NCI-H446 treated with DMSO at 0.1 percent for 48 hours (cell line): ENCODE measurements at regions not wholly inside any gene's neighbourhood (a gene's known extent, or its start where the extent isn't known, plus 50 kb on each side); places are given as distances from the start of the nearest gene placed in this dataset.
"Not testable (repeated sequence)": the region's sequence is repeated elsewhere in the genome, so short reads cannot be mapped to it uniquely, and the experiment has no call there.

Experiments
- DNase-seq: peaks from one replicate; lab custom pipeline; 2025; lab: John Stamatoyannopoulos, UW

DNA sequence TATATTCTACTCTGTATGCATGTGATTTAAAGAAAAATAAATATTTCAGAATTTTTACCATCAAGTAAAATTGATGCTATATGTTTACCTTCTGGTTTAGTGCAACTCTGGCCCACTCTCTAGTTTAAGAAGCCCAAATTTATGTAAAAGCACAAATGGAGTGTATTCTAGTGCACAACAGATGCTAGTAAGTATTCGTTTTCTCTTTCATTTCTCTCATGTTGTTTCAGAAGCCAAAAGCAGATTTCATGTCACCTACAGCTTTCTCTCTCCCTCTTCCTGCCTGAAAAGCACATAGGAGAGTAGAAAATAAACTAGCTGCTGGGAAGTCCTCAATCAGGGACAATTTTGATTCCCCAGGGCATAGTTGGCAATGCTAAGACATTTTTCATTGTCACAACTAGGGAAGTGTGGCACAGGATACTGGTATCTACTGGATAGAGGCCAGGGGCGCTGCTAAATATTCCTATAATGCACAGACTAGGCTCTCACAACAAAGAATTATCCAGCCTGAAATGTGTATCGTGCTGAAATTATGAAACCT is 147.4 kb upstream of the ARHGEF26 start:
- DNase-seq = no peak

DNA sequence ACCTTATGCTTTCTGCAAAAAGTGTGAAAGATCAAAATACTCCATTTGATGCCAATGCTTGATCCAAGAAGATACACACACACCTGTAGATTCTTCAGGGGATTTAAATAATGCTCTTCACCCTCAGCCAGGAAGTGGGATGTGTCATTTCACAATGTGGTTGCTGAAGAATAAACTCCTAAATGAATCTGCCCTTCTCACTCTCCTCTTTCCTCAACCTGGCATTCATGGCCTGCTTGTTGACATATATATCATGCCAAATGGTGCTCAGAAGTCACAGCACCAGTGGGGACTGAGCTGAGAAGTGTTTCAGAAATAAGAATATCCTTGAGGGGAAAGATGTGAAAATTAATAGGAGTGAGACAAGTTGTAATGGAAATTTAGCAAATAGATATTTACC is 146.6 kb upstream of the ARHGEF26 start:
- DNase-seq = no peak

DNA sequence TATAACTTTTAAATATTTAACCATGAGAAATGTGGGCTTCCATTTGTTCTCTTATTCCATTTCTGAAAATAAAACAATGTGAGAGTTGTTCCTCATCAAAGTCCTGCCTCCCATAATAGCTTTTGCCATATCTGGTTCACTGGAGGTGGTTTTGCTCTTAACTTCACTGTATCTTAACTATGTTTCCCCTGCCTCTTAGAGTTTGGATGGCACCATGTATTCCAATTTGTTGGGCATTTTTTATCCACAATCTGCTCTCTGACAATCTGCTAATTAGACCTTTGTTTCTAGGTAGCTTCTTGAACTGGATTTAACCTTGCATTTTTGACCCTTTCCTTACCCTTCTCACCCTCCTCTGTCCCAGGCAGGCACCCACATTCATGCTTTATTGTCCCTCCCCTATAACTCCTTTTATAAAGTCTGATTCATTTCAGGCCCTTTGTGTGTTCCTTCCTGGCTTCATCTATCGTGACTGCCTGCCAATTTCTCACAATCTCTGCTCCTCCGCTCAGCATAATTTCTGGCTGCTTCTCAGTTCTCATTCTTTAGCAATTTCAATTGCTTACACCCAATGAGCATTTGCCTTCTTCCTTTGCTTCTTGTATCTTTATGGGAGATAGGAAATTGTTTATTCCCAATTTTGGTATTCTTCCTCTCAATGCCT is 144.2 kb upstream of the ARHGEF26 start:
- DNase-seq = peak; percentile 30

DNA sequence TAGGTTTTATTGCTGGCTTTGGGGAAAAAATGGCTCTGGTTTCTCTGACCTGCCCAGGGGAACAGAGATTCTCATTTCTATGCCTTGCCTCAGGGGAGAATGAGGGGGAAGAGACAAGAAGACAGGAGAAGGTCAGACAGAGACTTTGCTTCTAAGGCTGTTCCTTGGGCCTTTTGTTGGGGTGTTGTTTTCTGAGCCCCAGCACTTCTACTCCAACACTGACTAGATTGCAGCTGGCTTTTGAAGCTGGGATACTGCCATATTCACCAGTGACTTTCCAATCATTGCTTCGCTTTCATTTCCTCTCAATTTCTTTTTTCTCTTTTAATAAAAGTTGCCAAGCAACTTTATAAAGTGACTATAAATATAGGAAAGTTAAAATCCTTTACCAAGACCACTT is 143.2 kb upstream of the ARHGEF26 start:
- no peak for DNase-seq

DNA sequence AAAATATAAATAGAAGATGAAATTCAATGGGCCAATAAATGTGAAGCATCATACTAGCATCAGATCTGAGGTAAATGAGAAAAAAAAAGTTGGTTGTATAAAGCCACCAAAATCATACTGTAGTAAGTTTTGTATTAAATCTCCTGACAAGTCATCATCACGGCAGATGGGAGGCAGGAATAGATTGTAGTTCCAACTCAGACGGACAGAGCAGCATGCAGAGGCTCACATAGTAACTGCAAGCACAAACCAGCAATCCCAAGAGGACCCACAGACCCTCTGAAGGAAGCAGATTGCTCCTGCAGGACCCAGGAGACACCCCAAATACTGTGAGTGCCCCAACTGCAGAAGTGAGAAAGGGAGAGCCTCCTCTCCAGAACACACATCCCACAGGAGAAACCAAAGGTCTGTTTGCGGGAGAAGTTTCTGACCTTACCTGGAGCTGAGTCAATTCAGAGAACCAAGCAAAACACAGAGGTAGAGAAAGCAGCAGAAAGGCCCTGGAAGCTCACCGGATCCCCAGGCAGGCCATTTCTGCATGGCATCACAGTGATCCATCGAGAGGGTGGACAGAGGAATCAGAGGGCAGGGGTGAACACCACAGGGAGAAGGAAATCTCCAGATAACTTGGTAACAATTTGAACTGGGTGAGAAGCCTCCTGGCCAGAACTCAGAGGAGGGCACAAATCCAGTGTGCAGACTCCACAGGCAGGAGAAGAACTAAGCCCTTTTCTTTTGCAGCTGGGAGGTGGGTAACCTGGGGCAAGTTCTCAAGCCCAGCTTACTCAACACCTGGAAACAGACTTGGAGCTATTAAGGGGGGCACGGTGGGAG is 141.6 kb upstream of the ARHGEF26 start:
- DNase-seq = no peak

DNA sequence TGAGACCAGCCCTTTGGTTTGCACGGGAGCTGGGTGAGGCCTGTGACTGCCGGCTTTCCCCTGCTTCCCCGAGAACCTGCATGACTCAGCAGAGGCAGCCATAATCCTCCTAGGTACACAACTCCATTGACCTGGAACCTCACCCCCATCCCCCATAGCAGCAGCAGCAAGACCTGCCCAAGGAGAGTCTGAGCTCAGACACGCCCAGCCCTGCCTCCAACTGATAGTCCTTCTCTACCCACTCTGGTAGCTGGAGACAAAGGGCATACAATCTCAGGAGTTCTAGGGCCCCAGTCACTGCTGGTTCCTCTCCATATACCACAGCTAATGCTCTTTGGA is 141.0 kb upstream of the ARHGEF26 start:
- no peak for DNase-seq

DNA sequence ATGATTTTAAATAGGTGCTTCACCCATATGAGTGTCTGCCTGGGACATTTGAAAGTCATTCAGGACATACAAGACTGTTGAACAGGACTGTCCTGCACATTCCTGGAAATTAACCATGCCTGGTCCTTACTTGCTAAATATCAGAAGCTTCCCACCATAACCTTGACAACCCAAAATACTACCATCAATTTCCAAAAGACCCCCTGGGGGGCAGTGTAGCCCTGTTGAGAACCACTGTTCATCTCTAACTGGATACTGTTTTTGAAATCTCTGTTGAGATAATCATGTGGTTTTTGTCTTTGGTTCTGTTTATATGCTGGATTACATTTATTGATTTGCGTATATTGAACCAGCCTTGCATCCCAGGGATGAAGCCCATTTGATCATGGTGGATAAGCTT is 123.8 kb upstream of the ARHGEF26 start:
- DNase-seq = not testable (repeated sequence)

DNA sequence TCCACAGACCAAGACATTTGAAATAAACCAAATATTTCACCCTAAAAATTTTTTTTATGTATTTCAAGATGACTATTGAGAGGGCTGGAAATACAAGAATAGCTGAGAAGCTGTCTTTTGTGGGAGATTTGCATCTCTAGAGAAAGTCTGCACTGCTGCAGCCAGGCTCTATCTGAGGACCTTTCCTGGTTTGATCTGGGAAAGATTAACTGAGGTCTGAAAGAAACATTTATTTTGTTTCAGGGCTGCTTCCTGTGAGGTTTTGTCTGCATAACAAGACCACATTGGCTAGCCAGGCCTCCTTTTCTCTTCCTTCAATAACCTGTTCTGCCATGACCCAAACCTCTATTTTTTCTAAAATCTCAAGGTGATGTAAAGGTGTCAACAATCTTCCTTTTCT is 117.5 kb upstream of the ARHGEF26 start:
- no peak for DNase-seq

DNA sequence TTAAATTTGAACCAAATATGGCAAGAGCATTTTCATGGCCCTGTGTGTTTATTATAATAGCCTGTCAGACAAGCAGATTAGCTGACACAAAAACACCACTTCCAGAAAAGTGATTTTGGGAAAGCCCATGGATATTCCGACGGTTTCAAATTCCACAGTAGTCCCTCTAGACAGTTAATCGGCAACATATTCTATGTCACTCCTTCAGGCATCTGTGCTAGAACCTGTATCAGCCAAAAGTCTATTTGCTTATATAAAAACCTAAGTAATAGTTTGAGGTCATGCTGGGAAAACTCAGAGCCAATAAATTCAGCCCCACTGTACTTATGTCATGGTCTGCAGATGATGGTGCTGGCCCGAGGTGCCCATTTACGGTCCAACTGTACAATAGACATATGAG is 110.2 kb upstream of the ARHGEF26 start:
- no peak for DNase-seq

DNA sequence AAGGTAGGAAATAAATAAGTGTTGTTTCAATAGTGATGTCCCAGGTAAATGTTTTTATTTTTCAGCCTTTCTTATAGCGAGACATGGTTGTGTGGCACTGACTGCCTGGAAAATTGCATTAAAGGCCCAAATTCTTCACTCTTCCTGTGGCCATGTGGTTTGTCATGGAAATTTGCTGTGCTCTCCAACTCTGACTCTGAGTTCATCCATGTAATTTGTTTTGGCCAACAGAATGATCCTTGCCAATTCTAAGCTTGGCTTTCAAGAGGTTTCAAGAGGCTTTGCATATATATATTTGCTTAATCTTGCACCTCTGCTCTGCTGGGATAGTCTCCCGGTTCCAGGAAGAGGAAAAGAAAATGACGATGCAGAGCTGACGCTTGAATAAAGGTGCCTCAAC is 107.5 kb upstream of the ARHGEF26 start:
- no peak for DNase-seq

DNA sequence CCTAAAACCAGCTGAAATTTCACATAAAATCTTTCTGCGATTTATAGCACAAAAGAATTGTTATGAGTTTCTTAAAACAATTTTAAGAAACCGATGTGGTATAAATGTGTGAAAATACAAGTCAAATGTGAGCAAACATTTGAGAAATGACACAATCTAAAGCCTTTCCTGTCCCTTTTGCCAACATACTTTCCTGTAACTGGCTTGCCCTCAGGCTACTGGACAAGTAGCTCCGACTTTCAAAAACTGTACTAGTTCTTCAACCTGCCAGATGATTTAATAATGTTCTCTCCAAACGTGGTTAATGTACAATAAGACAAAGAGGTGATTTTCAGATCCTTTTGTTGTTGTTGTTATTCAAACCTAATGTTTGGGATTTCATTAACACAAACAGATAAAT is 105.9 kb upstream of the ARHGEF26 start:
- DNase-seq = no peak

DNA sequence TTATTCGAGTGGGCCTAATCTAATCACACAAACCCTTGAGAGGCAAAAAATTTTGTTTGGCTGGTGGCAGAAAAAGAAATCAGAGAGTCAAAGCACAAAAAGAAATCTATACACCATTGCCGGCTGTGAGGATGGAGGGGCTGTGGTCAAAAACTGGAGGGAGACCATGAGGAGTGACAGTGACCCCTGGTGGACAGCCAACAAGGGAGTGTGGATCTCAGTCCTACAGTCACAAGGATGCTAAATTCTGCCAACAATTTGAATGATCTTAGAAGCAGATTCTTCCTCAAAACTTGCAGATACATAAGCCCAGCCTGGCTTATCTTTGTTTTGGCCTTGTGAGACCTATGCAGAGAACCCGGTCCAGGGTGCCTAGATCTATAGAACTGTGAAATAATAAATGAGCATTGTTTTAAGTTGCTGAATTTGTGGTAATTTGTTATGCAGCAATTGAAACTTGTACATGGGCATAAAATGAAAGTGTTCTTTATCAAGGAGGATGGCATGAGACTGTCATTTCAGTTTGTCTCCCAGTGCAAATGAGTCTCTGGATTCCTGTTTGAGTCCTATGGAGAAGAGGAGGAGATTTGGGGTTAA is 103.0 kb upstream of the ARHGEF26 start:
- DNase-seq = no peak

DNA sequence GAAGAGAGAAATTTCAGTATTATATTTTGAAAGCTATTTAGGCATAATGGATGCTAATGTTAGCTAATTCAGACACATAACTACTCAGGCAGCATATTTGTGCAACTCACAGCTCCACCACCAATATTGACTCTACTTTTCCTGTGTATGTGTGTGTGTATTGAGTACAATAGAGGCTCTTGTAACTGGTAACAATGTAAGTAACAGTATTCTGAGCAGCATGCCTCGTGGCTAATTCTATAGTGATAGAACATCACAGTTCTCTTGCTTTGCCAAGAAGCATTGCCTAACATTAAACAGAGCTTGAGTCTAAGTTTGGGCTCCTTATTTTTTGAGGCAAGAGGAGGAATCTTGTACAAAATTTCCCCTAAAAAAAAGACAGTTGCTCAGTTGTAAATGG is 98.6 kb upstream of the ARHGEF26 start:
- no peak for DNase-seq

DNA sequence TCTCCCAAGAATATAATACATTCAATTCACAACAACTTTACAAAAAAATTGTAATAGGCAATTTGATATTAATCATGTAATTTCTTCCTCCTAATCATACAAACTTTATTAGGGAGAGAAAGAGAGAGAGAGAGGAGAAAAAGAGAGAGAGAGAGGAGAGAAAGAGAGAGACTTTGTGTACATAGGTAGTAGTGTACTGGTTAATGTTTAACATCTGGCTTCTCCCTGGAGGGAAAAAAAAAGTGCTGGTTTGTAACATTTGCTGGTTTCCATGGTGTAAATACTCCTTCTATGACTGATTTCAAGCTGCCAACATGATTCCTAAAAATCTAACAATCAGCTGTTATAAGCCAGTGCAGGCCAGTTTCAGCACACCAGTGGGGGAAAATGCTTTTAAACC is 98.0 kb upstream of the ARHGEF26 start:
- no peak for DNase-seq

DNA sequence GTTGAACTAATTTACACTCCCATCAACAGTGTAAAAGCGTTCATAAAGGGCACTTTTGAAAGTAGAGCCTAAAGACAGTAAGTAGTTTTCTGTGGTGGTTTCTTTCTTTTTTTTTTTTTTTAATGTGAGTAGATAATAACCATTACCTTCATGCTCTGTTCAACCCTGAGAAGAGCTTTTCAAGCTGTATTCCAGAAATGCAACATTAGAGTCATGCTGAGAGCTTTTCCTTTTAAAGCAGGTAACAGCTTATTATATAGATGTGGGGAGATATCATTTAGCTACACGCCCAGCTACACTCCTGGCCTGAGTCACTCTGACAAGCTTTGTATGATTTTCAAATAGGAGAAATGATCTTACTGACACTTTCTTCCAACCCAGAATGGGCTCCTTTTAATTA is 96.2 kb upstream of the ARHGEF26 start:
- no peak for DNase-seq

DNA sequence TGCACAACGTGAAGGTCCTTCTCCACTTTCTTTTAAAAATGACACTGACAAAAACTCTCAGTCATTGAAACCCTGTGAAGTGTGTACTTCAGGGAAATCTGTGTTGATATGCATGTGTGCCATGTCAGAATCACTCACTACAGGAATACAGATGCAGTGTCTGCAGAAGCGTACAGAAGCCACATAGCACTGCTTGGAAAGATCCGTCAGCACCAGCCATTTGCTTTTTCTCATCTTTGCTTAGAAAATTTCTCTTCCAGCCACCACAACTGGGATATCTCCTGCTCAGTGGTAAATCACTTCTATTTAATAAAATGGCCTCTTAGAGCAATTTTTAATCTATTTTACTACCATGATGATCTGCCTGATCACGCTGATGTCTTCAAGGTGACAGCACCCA is 91.3 kb upstream of the ARHGEF26 start:
- no peak for DNase-seq

DNA sequence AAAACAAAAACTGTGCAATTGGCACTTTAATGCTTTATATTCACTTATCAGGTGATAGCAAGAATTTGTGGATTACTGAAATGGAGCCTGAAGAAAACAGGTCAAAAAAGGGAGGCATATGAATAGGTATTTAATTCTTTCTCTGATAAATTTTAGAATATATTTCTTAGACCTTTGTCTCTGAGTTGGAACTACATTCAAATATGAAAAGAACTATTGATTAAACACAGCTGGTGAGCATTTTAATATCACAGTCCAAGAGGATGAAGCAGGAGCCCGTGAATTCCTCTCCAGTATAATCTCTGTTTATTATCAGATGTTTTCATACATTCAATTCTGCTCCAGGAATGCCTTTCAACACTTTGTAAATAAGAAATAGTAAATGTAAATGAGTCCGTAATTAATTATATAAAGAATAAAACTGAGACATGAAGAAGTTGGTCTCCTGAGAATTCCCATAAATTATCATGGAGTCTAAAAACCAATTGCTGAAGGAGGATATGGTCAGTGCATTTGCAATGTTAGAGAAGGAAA is 86.3 kb upstream of the ARHGEF26 start:
- no peak for DNase-seq

DNA sequence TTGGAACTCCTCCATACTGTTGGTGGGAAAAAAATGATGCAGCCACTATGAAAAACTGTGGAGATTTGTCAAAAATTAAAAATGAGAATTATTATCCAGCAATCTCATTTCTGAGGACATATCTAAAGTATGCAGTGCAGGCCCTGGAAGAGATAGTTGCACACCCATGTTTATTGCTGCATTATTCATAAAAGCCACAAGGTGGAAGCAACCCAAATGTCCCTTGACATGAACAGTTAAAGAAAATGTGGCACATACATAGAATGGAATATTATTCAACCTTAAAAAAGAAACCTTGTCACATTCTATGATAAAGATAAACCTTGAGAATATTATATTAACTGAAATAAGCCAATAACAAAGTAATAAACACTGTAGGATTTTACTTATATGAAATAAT is 80.9 kb upstream of the ARHGEF26 start:
- no peak for DNase-seq

DNA sequence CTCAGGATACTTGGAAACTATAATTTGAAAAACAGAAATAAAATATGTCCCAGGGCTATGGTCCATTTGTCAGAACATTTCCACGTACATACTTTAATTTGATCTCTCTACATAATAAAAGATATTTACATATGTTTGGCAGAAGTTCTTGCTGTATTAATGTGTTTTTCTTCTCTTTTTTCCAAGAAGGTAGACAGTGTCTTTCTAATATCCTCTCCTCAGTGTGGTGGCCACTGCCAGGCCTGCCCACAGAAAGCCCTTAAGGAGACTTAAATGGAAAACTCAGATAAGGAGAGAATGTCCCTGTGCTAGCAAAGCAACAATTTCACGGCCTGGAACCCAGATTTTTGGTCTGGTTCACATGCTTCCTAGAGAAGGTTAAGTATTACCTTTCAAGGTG is 76.5 kb upstream of the ARHGEF26 start:
- no peak for DNase-seq

DNA sequence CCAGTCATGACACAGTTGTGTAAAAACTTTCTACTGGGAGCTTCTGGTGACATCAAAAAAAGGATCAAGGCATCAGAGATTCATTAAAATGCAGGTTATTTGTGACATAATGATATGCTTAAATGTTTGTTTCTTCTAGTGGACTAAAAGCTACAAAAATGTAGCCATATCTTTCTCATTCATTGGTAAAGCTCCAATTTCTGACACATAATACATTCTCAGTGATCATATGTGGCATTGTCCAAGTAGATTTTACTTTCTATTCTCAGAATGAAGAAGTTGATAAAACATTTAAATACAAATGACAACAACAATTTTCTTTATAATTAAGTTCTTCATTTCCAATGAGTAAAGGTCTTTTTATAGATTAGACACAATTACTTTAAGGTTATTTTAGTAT is 71.0 kb upstream of the ARHGEF26 start:
- DNase-seq = no peak

DNA sequence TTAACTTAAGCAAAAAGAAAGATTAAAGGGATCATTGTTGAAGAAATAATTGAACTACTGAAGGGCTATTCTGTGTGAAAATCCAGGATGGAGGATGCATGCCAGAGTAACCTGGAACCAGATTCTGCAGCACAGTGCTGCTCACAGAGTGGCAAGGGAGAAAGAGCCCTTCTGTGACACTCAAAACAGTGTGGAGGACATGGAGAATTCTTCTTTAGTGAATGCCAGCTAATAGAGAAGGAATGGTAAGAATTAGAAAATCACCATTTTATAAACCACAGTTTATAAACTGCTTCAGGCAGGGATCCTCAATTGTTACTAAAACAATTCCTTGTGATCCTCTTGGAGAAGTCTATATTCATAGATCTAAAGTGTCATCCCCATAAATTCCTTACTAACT is 70.4 kb upstream of the ARHGEF26 start:
- DNase-seq = no peak

DNA sequence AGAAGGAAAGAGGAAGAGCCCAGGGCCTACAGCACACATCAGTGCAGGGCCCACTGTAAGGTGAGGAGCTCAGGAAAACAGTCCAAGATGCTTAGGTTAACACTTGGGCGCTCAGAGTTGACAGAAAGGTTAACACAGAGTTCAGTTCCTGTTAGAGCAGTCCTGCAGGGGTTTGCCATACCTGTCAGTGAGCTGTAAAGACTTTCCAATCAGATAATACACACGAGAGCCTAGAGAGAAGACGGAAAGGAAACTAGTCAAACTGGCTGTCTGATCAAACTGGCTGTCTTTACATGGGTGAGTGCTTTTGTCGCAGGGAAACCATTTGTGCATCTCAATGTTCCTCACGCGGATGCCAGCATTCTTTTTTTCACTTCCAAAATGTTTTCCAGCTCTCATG is 61.4 kb upstream of the ARHGEF26 start:
- no peak for DNase-seq
